DOHH2 (cell line): ENCODE measurements at regions not wholly inside any gene's neighbourhood (a gene's known extent, or its start where the extent isn't known, plus 50 kb on each side); places are given as distances from the start of the nearest gene placed in this dataset.

Experiments used
- CTCF ChIP-seq: fragments of 200-600 bp; sonication (generic); IDR thresholded peaks from one replicate; pipeline ENCODE4 v1.5.1; 2014; ENCODE audit warnings: antibody characterized with exemption, mild to moderate bottlenecking, low read depth, low read length; ENCODE audit not compliant: poor library complexity, severe bottlenecking
- EZH2phosphoT487 ChIP-seq: fragments of 200-600 bp; sonication (generic); IDR thresholded peaks from 2 replicates; pipeline ENCODE4 v1.6.1; 2017; ENCODE audit warnings: borderline replicate concordance, mild to moderate bottlenecking, antibody characterized with exemption, low read length, moderate library complexity, mixed read lengths

DNA sequence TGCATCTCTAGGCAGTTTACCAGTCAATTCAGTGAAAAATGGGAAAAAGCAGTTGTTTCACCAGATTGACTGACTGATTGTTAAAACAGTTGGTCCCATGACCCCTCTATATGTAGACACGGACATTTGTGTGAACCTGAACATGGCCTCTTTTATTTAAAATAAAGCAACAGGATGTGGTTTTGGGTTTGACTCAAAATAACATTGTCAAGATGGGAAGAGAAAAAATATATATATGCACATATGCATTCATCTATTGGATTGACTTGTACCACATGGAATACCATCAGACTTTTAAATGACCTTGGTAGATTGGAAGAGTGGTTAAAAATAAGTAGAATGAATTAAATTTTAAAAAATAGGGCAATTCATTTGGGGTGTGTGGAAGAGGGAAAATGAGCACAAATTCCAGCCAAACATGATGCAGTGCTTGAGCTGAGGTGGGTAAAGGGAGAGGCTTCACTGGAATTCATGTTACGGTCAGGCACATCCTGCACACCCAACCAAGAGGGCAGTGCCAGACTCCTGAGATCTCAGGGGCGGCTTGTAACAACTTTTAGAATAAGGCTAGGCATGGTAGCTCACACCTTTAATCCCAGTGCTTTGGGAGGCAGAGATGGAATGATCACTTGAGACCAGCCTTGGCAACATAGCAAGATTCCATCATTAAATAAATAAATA, 560.7 kb upstream of the TENM3 start:
- TF ChIP-seq CTCF: no peak
- no peak for TF ChIP-seq EZH2phosphoT487
